ENCODE measurements at regions not wholly inside any gene's neighbourhood (a gene's known extent, or its start where the extent isn't known, plus 50 kb on each side); places are given as distances from the start of the nearest gene placed in this dataset.

- Mint-ChIP-seq H3K4me3 (no peak overlapping the region), H3K9me3 (no peaks in the 10 kb centered on the region), H3K4me1 (ENCODE audit: low read depth in 2 of 2) (peaks cover 0 to 8% of the 10 kb centered on the region in 2 donors), H3K27ac (no peak overlapping the region), H3K27me3 (peaks cover 15 to 30% of the 10 kb centered on the region in 2 donors), H3K36me3 (no peaks in the 10 kb centered on the region)
- ATAC-seq (no peak), DNase-seq (ENCODE audit: low spot score) (no peak)
These were observed 113.9 kb upstream of the MAF start for GRCh38 chr16:79714440-79714839.

GRCh38 chr16:79713609-79714309, 113.2 kb upstream of the MAF start:
- ATAC-seq, result peak in 1 of 2 donors; percentile 62
- Mint-ChIP-seq H3K4me3 (no peak overlapping the region), H3K36me3 (no peaks in the 10 kb centered on the region), H3K4me1 (ENCODE audit: low read depth in 2 of 2) (peaks cover 0 to 8% of the 10 kb centered on the region in 2 donors), H3K27ac (no peak overlapping the region), H3K27me3 (peaks cover 12 to 29% of the 10 kb centered on the region in 2 donors), H3K9me3 (no peaks in the 10 kb centered on the region)
- DNase-seq (ENCODE audit: low spot score), result no peak

GRCh38 chr16:79712276-79712675, 111.7 kb upstream of the MAF start:
- no peaks in the 10 kb centered on the region for H3K9me3 Mint-ChIP-seq
- H3K4me1 Mint-ChIP-seq (ENCODE audit: low read depth in 2 of 2), result peaks cover 0 to 8% of the 10 kb centered on the region in 2 donors
- H3K27me3 Mint-ChIP-seq, result peaks cover 12 to 28% of the 10 kb centered on the region in 2 donors
- H3K4me3 Mint-ChIP-seq, result no peak overlapping the region
- H3K27ac Mint-ChIP-seq, result no peak overlapping the region
- no peak for DNase-seq (ENCODE audit: low spot score)
- H3K36me3 Mint-ChIP-seq, result no peaks in the 10 kb centered on the region
- ATAC-seq, result no peak

GRCh38 chr16:79707876-79708275, 107.3 kb upstream of the MAF start:
- ATAC-seq (no peak), DNase-seq (ENCODE audit: low spot score) (no peak)
- H3K4me1 Mint-ChIP-seq (ENCODE audit: low read depth in 2 of 2), result no peaks in the 10 kb centered on the region
- no peaks in the 10 kb centered on the region for H3K36me3 Mint-ChIP-seq
- H3K27me3 Mint-ChIP-seq, result peaks cover 4 to 7% of the 10 kb centered on the region in 2 donors
- H3K27ac Mint-ChIP-seq, result no peak overlapping the region
- no peak overlapping the region for H3K4me3 Mint-ChIP-seq
- no peaks in the 10 kb centered on the region for H3K9me3 Mint-ChIP-seq

- no peaks in the 10 kb centered on the region for H3K36me3 Mint-ChIP-seq
- no peaks in the 10 kb centered on the region for H3K9me3 Mint-ChIP-seq
- no peak for ATAC-seq
- H3K27me3 Mint-ChIP-seq, result peaks cover 8% of the 10 kb centered on the region in 2 donors
- DNase-seq (ENCODE audit: low spot score), result no peak
- H3K27ac Mint-ChIP-seq, result no peak overlapping the region
- H3K4me1 Mint-ChIP-seq (ENCODE audit: low read depth in 2 of 2), result no peaks in the 10 kb centered on the region
- H3K4me3 Mint-ChIP-seq, result no peak overlapping the region
These were observed 102.5 kb upstream of the MAF start for GRCh38 chr16:79703066-79703465.

GRCh38 chr16:79698341-79698753, 97.8 kb upstream of the MAF start:
- no peak for DNase-seq (ENCODE audit: low spot score)
- Mint-ChIP-seq H3K27ac (no peak overlapping the region), H3K4me1 (ENCODE audit: low read depth in 2 of 2) (peaks cover 0 to 5% of the 10 kb centered on the region in 2 donors), H3K36me3 (peaks cover 10% of the 10 kb centered on the region), H3K4me3 (no peak overlapping the region), H3K27me3 (peaks cover 13 to 17% of the 10 kb centered on the region in 2 donors), H3K9me3 (no peaks in the 10 kb centered on the region)
- ATAC-seq, result no peak

- no peak overlapping the region for H3K4me3 Mint-ChIP-seq
- no peak for DNase-seq (ENCODE audit: low spot score)
These were observed 97.1 kb upstream of the MAF start for GRCh38 chr16:79697562-79698112.

GRCh38 chr16:79691007-79691406, 90.5 kb upstream of the MAF start:
- H3K27me3 Mint-ChIP-seq, result peaks cover 10 to 20% of the 10 kb centered on the region in 2 donors
- DNase-seq (ENCODE audit: low spot score), result no peak
- no peak overlapping the region for H3K27ac Mint-ChIP-seq
- H3K4me1 Mint-ChIP-seq (ENCODE audit: low read depth in 2 of 2), result no peaks in the 10 kb centered on the region
- no peak for ATAC-seq
- no peak overlapping the region for H3K4me3 Mint-ChIP-seq
- H3K36me3 Mint-ChIP-seq, result peaks cover 11% of the 10 kb centered on the region
- H3K9me3 Mint-ChIP-seq, result no peaks in the 10 kb centered on the region

More at GRCh38 chr16:79697562-79698112, 97.1 kb upstream of the MAF start:
- Mint-ChIP-seq H3K27me3 (peaks cover 11 to 17% of the 10 kb centered on the region in 2 donors), H3K9me3 (no peaks in the 10 kb centered on the region), H3K36me3 (peaks cover 11% of the 10 kb centered on the region), H3K27ac (no peak overlapping the region), H3K4me1 (ENCODE audit: low read depth in 2 of 2) (peaks cover 0 to 5% of the 10 kb centered on the region in 2 donors)
- no peak for ATAC-seq

- Mint-ChIP-seq H3K27ac (no peak overlapping the region), H3K4me3 (no peak overlapping the region), H3K36me3 (peaks cover 11% of the 10 kb centered on the region), H3K9me3 (no peaks in the 10 kb centered on the region), H3K4me1 (ENCODE audit: low read depth in 2 of 2) (no peaks in the 10 kb centered on the region), H3K27me3 (peaks cover 11 to 25% of the 10 kb centered on the region in 2 donors)
- ATAC-seq (no peak), DNase-seq (ENCODE audit: low spot score) (no peak)
These were observed 89.6 kb upstream of the MAF start for GRCh38 chr16:79690159-79690558.

- Mint-ChIP-seq H3K27ac (no peak overlapping the region), H3K9me3 (no peaks in the 10 kb centered on the region), H3K4me1 (ENCODE audit: low read depth in 2 of 2) (no peaks in the 10 kb centered on the region), H3K36me3 (no peaks in the 10 kb centered on the region), H3K4me3 (no peak overlapping the region), H3K27me3 (peaks cover 14 to 35% of the 10 kb centered on the region in 2 donors)
- ATAC-seq, result no peak
- DNase-seq (ENCODE audit: low spot score), result no peak
These were observed 87.0 kb upstream of the MAF start for GRCh38 chr16:79687249-79688130.

- H3K27me3 Mint-ChIP-seq, result peaks cover 14 to 45% of the 10 kb centered on the region in 2 donors
- no peaks in the 10 kb centered on the region for H3K36me3 Mint-ChIP-seq
- no peak for DNase-seq (ENCODE audit: low spot score)
- H3K27ac Mint-ChIP-seq, result no peak overlapping the region
- H3K4me3 Mint-ChIP-seq, result no peak overlapping the region
- H3K4me1 Mint-ChIP-seq (ENCODE audit: low read depth in 2 of 2), result no peaks in the 10 kb centered on the region
- no peaks in the 10 kb centered on the region for H3K9me3 Mint-ChIP-seq
- ATAC-seq, result no peak
These were observed 85.3 kb upstream of the MAF start for GRCh38 chr16:79685871-79686270.

- no peaks in the 10 kb centered on the region for H3K4me1 Mint-ChIP-seq (ENCODE audit: low read depth in 2 of 2)
- H3K9me3 Mint-ChIP-seq, result no peaks in the 10 kb centered on the region
- peaks cover 10 to 31% of the 10 kb centered on the region in 2 donors for H3K27me3 Mint-ChIP-seq
- no peak overlapping the region for H3K4me3 Mint-ChIP-seq
- H3K27ac Mint-ChIP-seq, result no peak overlapping the region
- DNase-seq (ENCODE audit: low spot score), result no peak
- H3K36me3 Mint-ChIP-seq, result no peaks in the 10 kb centered on the region
- no peak for ATAC-seq
These were observed 78.8 kb upstream of the MAF start for GRCh38 chr16:79679334-79679733.

GRCh38 chr16:79677799-79678530, 77.4 kb upstream of the MAF start:
- no peak overlapping the region for H3K4me3 Mint-ChIP-seq
- no peaks in the 10 kb centered on the region for H3K9me3 Mint-ChIP-seq
- peaks cover 4% of the 10 kb centered on the region for H3K36me3 Mint-ChIP-seq
- DNase-seq (ENCODE audit: low spot score), result no peak
- H3K4me1 Mint-ChIP-seq (ENCODE audit: low read depth in 2 of 2), result peaks cover 2 to 13% of the 10 kb centered on the region in 2 donors
- H3K27ac Mint-ChIP-seq, result no peak overlapping the region
- no peak for ATAC-seq
- peaks cover 10 to 21% of the 10 kb centered on the region in 2 donors for H3K27me3 Mint-ChIP-seq

All from natural killer cell treated with Interleukin-12 subunit alpha and Interleukin-12 subunit beta and Interleukin-15 and Interleukin-18, amount 100 ng/mL, for 72 hours (primary cell).